Ovary (tissue), 7 donors: ENCODE measurements at regions not wholly inside any gene's neighbourhood (a gene's known extent, or its start where the extent isn't known, plus 50 kb on each side); places are given as distances from the start of the nearest gene placed in this dataset.

Experiments used
- DNase-seq, 5 donors: peaks; one replicate each; pipeline ENCODE4 v3.0.0-alpha.2; 2019 to 2020
- H3K27ac ChIP-seq, 2 donors: fragments of 200-600 bp; one replicate each; pipeline versions ENCODE4 v1.5.1 to v1.8.0; 2019 to 2022
- H3K27me3 ChIP-seq: fragments of 200-600 bp; one replicate; pipeline ENCODE4 v1.8.0; 2022
- H3K36me3 ChIP-seq: fragments of 200-600 bp; sonication (generic); one replicate; pipeline ENCODE4 v1.5.1; 2019
- H3K4me1 ChIP-seq: one replicate; pipeline ENCODE4 v1.8.1; 2013; ENCODE audit warnings: mild to moderate bottlenecking, moderate library complexity; ENCODE audit not compliant: insufficient read depth
- H3K4me3 ChIP-seq: fragments of 200-600 bp; sonication (generic); one replicate; pipeline ENCODE4 v1.5.1; 2017
- H3K9me3 ChIP-seq, 2 donors: fragments of 200-600 bp in 1 of 2; sonication (generic) in 1 of 2; one replicate each; pipeline versions ENCODE4 v1.5.1 to v1.8.1; 2013 to 2019; ENCODE audit warnings: mild to moderate bottlenecking in 1 of 2, moderate library complexity in 1 of 2
- EP300 ChIP-seq: sonication (generic); formaldehyde crosslinking; IDR thresholded peaks from one replicate; pipeline ENCODE4 v1.6.1; 2017; ENCODE audit warnings: antibody characterized with exemption
- POLR2A ChIP-seq: fragments of 450-650 bp; IDR thresholded peaks from one replicate; pipeline ENCODE4 v1.6.1; 2017; ENCODE audit warnings: antibody characterized with exemption, mild to moderate bottlenecking, moderate library complexity
- WGBS, 3 donors: extraction: QIAGEN DNeasy Blood & Tissue Kit in 1 of 3; methylation state at CpG; one replicate each; pipeline versions ENCODE4 v1.1.5 to v1.1.7; 2013 to 2017; 5-methylcytosine and 5-hydroxymethylcytosine counted together
- intact Hi-C, 4 donors: fragments of 100-400 bp; cut with DNase I; formaldehyde crosslinking; loops; one replicate each; pipeline versions ENCODE4 v1.11.0 to v1.15.1; 2022 to 2023
- TF ChIP-seq, protein P1 (sequence below), 3 donors: fragments of 450-650 bp in 2 of 3; fragments of 200-600 bp in 1 of 3; IDR thresholded peaks; one replicate each; pipeline versions ENCODE4 v1.5.1 to v1.8.0; 2016 to 2022; ENCODE audit warnings: antibody characterized with exemption in 3 of 3, mild to moderate bottlenecking in 1 of 3
- donor health status: DM: no; HTN: no; CAD: no; lungs with moderate emphysema.
- donor health status: DM: no; HTN: no; CAD: no.
- donor health status: Bipolar disorder and iron deficiency.
- donor health status: DM: no; HTN: no; CAD: no.
- donor health status: DM: yes; HTN: yes; CAD: no.

DNA sequence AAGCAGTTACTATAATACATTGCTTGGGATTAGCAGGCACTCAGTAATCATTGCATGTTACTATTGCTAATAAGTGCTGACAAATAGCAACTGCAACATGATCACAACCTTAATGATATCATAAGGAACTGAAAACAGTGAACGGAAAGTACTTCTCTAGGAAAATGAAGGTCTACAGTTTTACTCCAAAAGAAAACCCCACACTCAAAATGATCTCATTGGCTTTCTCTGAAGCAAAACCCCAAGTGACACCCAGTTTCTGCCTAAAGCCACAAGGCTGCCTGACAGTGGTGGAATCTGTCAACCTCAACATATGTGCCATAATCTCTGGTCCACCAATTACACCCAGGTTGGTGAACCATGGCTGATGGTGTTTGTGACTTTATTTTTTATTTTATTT lies 137.6 kb downstream of the PTGER3 start:
- Histone ChIP-seq H3K27ac (no peak overlapping the region), H3K4me1 (no peaks in the 10 kb centered on the region), H3K36me3 (no peaks in the 10 kb centered on the region), H3K4me3 (no peak overlapping the region), H3K9me3 (no peaks in the 10 kb centered on the region), H3K27me3 (no peaks in the 10 kb centered on the region)
- TF ChIP-seq EP300: no peak
- 86 to 91% (median 89%) methylated on average over 1 of the region's 1 CpG for WGBS, 3 donors
- intact Hi-C loops: no loop called here
- DNase-seq: no peak

DNA sequence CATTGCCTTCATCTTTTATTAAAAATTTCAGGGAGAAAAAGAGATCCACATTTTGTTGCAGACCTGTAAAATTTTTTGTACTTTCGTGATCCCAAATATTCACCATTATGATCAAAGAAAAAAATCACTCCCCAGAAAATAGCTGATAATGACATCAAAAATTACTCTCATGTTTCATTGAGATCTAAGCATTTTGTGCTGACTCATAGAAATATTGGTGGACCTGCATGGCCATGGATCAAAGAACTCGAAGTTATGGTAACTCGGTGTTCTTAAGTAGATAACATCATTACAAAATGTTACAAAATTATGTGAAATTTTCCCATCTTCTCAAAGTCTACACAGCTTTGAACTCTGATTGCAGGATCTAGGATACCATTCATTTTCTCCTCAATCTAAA lies 135.8 kb downstream of the PTGER3 start:
- 77 to 87% (median 83%) methylated on average over 3 of the region's 3 CpGs for WGBS, 3 donors
- no peak for DNase-seq
- H3K4me1 ChIP-seq: no peaks in the 10 kb centered on the region
- no peak overlapping the region for H3K27ac ChIP-seq
- TF ChIP-seq POLR2A: no peak
- no peak for TF ChIP-seq EP300
- TF ChIP-seq, protein P1, sequence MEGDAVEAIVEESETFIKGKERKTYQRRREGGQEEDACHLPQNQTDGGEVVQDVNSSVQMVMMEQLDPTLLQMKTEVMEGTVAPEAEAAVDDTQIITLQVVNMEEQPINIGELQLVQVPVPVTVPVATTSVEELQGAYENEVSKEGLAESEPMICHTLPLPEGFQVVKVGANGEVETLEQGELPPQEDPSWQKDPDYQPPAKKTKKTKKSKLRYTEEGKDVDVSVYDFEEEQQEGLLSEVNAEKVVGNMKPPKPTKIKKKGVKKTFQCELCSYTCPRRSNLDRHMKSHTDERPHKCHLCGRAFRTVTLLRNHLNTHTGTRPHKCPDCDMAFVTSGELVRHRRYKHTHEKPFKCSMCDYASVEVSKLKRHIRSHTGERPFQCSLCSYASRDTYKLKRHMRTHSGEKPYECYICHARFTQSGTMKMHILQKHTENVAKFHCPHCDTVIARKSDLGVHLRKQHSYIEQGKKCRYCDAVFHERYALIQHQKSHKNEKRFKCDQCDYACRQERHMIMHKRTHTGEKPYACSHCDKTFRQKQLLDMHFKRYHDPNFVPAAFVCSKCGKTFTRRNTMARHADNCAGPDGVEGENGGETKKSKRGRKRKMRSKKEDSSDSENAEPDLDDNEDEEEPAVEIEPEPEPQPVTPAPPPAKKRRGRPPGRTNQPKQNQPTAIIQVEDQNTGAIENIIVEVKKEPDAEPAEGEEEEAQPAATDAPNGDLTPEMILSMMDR (IDR thresholded peaks at IDR 0.05): no peak
- intact Hi-C loops: no loop called here
- no peaks in the 10 kb centered on the region for H3K36me3 ChIP-seq
- H3K27me3 ChIP-seq: no peaks in the 10 kb centered on the region
- no peak overlapping the region for H3K4me3 ChIP-seq
- H3K9me3 ChIP-seq: no peaks in the 10 kb centered on the region

DNA sequence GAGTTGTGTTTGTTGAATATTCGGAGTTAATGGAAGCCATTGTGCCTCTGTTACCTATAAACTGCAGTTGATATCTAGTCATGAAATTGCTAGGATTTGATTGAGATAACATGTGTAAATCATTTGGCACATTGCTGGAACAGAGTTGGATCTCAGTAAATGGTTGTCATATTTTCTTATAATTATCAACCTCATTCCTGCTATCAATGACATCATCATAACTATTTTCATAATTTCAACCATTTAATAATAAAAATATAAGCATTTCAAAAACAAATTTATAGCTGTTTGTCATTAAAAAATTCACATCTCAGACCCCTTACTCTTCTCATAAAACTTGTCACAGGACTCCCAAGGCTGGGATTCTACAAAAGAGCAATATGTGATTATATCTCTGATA lies 133.4 kb downstream of the PTGER3 start:
- intact Hi-C loops: no loop called here
- WGBS, 3 donors: 93 to 98% (median 96%) methylated on average over 1 of the region's 1 CpG

DNA sequence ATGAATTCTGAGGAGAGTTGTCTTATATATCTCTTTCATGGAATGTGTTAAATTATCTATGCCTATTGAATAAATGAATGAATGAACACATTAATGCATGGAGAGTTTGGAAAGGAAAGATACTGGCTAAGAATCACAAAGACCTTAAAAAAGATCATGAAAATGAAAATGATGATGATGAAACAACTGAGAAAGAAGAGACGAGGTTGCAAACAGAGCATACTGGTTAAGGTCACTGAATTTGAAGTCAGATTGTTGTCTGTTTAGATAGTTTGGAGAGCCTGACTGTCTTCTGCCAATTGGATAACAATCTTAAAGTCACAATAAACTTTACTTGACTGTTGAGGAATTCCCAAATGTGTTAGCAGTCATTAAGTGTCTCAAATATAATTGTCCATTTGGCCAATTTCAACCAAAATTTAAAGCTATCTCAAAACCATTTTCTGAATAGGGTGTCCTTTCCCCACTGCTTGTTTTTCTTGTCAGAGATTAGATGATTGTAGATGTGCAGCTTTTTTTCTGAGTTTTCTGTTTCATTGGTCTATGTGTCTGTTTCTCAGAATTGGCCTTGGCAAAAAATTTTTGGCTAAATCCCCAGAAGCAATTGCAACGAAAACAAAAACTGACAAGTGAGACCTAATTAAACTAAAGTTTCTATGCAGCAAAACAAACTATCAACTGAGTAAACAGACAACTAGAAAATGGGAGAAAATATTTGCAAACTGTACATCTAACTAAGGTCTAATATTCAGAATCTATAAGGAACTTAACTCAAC lies 132.2 kb downstream of the PTGER3 start:
- Histone ChIP-seq H3K27ac (no peak overlapping the region), H3K36me3 (no peaks in the 10 kb centered on the region), H3K9me3 (no peaks in the 10 kb centered on the region), H3K4me3 (no peak overlapping the region), H3K4me1 (no peaks in the 10 kb centered on the region), H3K27me3 (no peaks in the 10 kb centered on the region)
- WGBS, 3 donors: 7 to 14% (median 11%) methylated on average over 2 of the region's 2 CpGs
- intact Hi-C loops: loop anchor here in 1 of 4 donors (1.0 kb wide), 1 partner anchor 7 kb away; no protein-coding TSS in a partner anchor
- TF ChIP-seq, protein P1 (IDR thresholded peaks at IDR 0.05): no peak
- TF ChIP-seq POLR2A: no peak
- TF ChIP-seq EP300: no peak
- no peak for DNase-seq

More for the DNA sequence above, 133.4 kb downstream of the PTGER3 start:
- Histone ChIP-seq H3K36me3 (no peaks in the 10 kb centered on the region), H3K4me3 (no peak overlapping the region), H3K4me1 (no peaks in the 10 kb centered on the region), H3K9me3 (no peaks in the 10 kb centered on the region), H3K27ac (no peak overlapping the region), H3K27me3 (no peaks in the 10 kb centered on the region)
- DNase-seq: no peak
- no peak for TF ChIP-seq EP300
- no peak for TF ChIP-seq POLR2A
- TF ChIP-seq, protein P1 (IDR thresholded peaks at IDR 0.05): no peak

DNA sequence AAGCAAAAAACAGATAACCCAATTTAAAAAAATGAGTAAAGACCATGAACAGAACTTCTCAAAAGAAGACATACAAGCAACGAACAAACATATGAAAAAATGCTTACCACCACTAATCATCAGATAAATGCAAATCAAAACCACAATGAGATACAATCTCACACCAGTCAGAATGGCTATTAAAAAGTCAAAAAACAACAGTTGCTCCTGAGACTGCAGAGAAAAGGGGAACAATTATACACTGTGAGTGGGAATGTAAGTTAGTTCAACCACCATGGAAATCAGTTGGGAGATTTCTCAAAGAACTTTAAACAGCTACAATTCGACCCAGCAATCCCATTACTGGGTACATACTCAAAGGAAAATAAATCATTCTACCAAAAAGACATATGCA lies 131.6 kb downstream of the PTGER3 start:
- Histone ChIP-seq H3K4me3 (no peak overlapping the region), H3K27me3 (no peaks in the 10 kb centered on the region), H3K27ac (no peak overlapping the region), H3K9me3 (no peaks in the 10 kb centered on the region), H3K4me1 (no peaks in the 10 kb centered on the region), H3K36me3 (no peaks in the 10 kb centered on the region)
- 31 to 38% (median 36%) methylated on average over 2 of the region's 2 CpGs for WGBS, 3 donors
- TF ChIP-seq POLR2A (no peak), EP300 (no peak)
- TF ChIP-seq, protein P1 (IDR thresholded peaks at IDR 0.05): no peak
- intact Hi-C loops: loop anchor here in 1 of 4 donors (1.0 kb wide), 1 partner anchor 8 kb away; no protein-coding TSS in a partner anchor
- no peak for DNase-seq
